ENCODE measurements at regions not wholly inside any gene's neighbourhood (a gene's known extent, or its start where the extent isn't known, plus 50 kb on each side); places are given as distances from the start of the nearest gene placed in this dataset.

DNA sequence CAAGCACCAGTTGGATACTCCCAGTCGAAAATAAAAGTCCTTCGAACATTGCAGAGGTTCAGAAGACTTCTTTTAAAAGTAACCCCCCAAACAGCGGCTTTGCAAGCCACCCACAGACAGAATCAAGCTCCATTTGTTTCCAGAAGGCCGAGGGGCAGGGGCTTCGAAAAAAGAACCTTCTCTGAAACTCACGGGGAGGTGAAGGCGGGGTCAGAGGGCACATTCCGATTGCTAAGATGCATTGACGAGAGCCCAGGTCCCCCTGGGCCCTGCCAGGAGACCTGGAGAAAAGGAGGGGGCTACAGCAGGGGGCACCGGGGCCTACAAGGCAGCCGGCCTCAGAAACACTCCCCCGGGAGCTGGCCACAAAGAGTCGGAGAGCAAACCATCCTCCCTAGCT is 306.8 kb downstream of the MN1 start:
- TF ChIP-seq TCF4 (CRISPR knock-in tag; IDR thresholded peaks at IDR 0.05; ENCODE audit: borderline replicate concordance) (no peak), RARB (CRISPR knock-in tag; IDR thresholded peaks at IDR 0.05) (no peak)
- TF ChIP-seq, protein P1, sequence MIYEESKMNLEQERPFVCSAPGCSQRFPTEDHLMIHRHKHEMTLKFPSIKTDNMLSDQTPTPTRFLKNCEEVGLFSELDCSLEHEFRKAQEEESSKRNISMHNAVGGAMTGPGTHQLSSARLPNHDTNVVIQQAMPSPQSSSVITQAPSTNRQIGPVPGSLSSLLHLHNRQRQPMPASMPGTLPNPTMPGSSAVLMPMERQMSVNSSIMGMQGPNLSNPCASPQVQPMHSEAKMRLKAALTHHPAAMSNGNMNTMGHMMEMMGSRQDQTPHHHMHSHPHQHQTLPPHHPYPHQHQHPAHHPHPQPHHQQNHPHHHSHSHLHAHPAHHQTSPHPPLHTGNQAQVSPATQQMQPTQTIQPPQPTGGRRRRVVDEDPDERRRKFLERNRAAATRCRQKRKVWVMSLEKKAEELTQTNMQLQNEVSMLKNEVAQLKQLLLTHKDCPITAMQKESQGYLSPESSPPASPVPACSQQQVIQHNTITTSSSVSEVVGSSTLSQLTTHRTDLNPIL (CRISPR knock-in tag; IDR thresholded peaks at IDR 0.05; ENCODE audit: low read depth): no peak
- TF ChIP-seq, protein P2, sequence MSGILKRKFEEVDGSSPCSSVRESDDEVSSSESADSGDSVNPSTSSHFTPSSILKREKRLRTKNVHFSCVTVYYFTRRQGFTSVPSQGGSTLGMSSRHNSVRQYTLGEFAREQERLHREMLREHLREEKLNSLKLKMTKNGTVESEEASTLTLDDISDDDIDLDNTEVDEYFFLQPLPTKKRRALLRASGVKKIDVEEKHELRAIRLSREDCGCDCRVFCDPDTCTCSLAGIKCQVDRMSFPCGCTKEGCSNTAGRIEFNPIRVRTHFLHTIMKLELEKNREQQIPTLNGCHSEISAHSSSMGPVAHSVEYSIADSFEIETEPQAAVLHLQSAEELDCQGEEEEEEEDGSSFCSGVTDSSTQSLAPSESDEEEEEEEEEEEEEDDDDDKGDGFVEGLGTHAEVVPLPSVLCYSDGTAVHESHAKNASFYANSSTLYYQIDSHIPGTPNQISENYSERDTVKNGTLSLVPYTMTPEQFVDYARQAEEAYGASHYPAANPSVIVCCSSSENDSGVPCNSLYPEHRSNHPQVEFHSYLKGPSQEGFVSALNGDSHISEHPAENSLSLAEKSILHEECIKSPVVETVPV (CRISPR knock-in tag; IDR thresholded peaks at IDR 0.05): no peak
